ENCODE measurements at regions not wholly inside any gene's neighbourhood (a gene's known extent, or its start where the extent isn't known, plus 50 kb on each side); places are given as distances from the start of the nearest gene placed in this dataset.

GRCh38 chr16:56038564-56039098, 152.7 kb upstream of the GNAO1 start:
- DNase-seq (ENCODE audit: low spot score), result no peak
- no peak for TF ChIP-seq CTCF (IDR thresholded peaks at IDR 0.05; ENCODE audit: extremely low read depth, missing control alignments)

- no peak for TF ChIP-seq CTCF (IDR thresholded peaks at IDR 0.05; ENCODE audit: extremely low read depth, missing control alignments)
- DNase-seq (ENCODE audit: low spot score), result no peak
These were observed 156.9 kb upstream of the CES5A start for GRCh38 chr16:56032072-56032471.

GRCh38 chr16:56029026-56029425, 153.9 kb upstream of the CES5A start:
- DNase-seq (ENCODE audit: low spot score), result no peak
- no peak for TF ChIP-seq CTCF (IDR thresholded peaks at IDR 0.05; ENCODE audit: extremely low read depth, missing control alignments)

GRCh38 chr16:56022818-56023217, 147.6 kb upstream of the CES5A start:
- no peak for DNase-seq (ENCODE audit: low spot score)
- no peak for TF ChIP-seq CTCF (IDR thresholded peaks at IDR 0.05; ENCODE audit: extremely low read depth, missing control alignments)

GRCh38 chr16:56019274-56019673, 144.1 kb upstream of the CES5A start:
- DNase-seq (ENCODE audit: low spot score), result no peak
- no peak for TF ChIP-seq CTCF (IDR thresholded peaks at IDR 0.05; ENCODE audit: extremely low read depth, missing control alignments)

GRCh38 chr16:56013962-56014552, 138.9 kb upstream of the CES5A start:
- no peak for DNase-seq (ENCODE audit: low spot score)

GRCh38 chr16:56012482-56012811, 137.3 kb upstream of the CES5A start:
- TF ChIP-seq CTCF (IDR thresholded peaks at IDR 0.05; ENCODE audit: extremely low read depth, missing control alignments), result no peak
- DNase-seq (ENCODE audit: low spot score), result no peak

More at GRCh38 chr16:56013962-56014552, 138.9 kb upstream of the CES5A start:
- no peak for TF ChIP-seq CTCF (IDR thresholded peaks at IDR 0.05; ENCODE audit: extremely low read depth, missing control alignments)

All from GM20000 (cell line).